GM23338 (cell line): ENCODE measurements at regions not wholly inside any gene's neighbourhood (a gene's known extent, or its start where the extent isn't known, plus 50 kb on each side); places are given as distances from the start of the nearest gene placed in this dataset.

ENCODE experiments used
- ATAC-seq: fragments of 200-7000 bp; cut with Tn5 transposase; 3 replicates; pipeline ENCODE4 v1.9.1; 2020
- DNase-seq: peaks from one replicate; pipeline ENCODE4 v3.0.0-alpha.2; 2015; ENCODE audit warnings: low spot score
- H2AFZ ChIP-seq: fragments of 200-600 bp; sonication (generic); 2 replicates; pipeline ENCODE4 v1.8.0; 2016; ENCODE audit warnings: antibody characterized with exemption, mild to moderate bottlenecking, moderate library complexity
- H3F3A ChIP-seq: fragments of 200-600 bp; sonication (generic); replicated peaks from 2 replicates; pipeline ENCODE4 v1.8.0; 2017; ENCODE audit warnings: antibody characterized with exemption, mixed run types, low read depth
- H3K27ac ChIP-seq: fragments of 200-600 bp; sonication (generic); 2 replicates; pipeline ENCODE4 v1.6.1; 2016; ENCODE audit warnings: low read depth
- H3K27me3 ChIP-seq: fragments of 200-600 bp; sonication (generic); 2 replicates; pipeline ENCODE4 v1.8.0; 2016; ENCODE audit warnings: mild to moderate bottlenecking, mixed run types, moderate library complexity; ENCODE audit not compliant: insufficient read depth
- H3K36me3 ChIP-seq: fragments of 200-600 bp; sonication (generic); 2 replicates; pipeline ENCODE4 v1.8.0; 2016; ENCODE audit warnings: mild to moderate bottlenecking; ENCODE audit not compliant: insufficient read depth
- H3K4me1 ChIP-seq: fragments of 200-600 bp; sonication (generic); 2 replicates; pipeline ENCODE4 v1.8.0; 2016; ENCODE audit warnings: mild to moderate bottlenecking, moderate library complexity; ENCODE audit not compliant: insufficient read depth
- H3K4me2 ChIP-seq: fragments of 200-600 bp; sonication (generic); 2 replicates; pipeline ENCODE4 v1.7.1; 2017; ENCODE audit warnings: mixed run types
- H3K4me3 ChIP-seq: fragments of 200-600 bp; sonication (generic); 2 replicates; pipeline ENCODE4 v1.6.1; 2016; ENCODE audit warnings: mixed run types
- H3K79me2 ChIP-seq: fragments of 200-600 bp; sonication (generic); replicated peaks from 2 replicates; pipeline ENCODE4 v1.8.0; 2017; ENCODE audit warnings: mild to moderate bottlenecking; ENCODE audit not compliant: insufficient read depth
- H3K9me2 ChIP-seq: fragments of 200-600 bp; sonication (generic); 2 replicates; pipeline ENCODE4 v1.8.0; 2017; ENCODE audit not compliant: insufficient read depth
- H4K20me1 ChIP-seq: fragments of 200-600 bp; sonication (generic); replicated peaks from 2 replicates; pipeline ENCODE4 v1.8.0; 2017; ENCODE audit warnings: mild to moderate bottlenecking; ENCODE audit not compliant: insufficient read depth
- H3K27ac Mint-ChIP-seq: 2 replicates; pipeline ENCODE4 v1.8.0; 2020; ENCODE audit warnings: inconsistent platforms, mild to moderate bottlenecking, moderate library complexity, mixed read lengths
- H3K27me3 Mint-ChIP-seq: 3 replicates; pipeline ENCODE4 v1.8.0; 2022; ENCODE audit warnings: low read depth, mild to moderate bottlenecking, moderate library complexity, mixed read lengths, inconsistent platforms; ENCODE audit not compliant: insufficient read depth, poor library complexity
- H3K36me3 Mint-ChIP-seq: 3 replicates; pipeline ENCODE4 v1.8.0; 2021; ENCODE audit warnings: low read depth, mild to moderate bottlenecking, inconsistent platforms, moderate library complexity, mixed read lengths
- H3K4me1 Mint-ChIP-seq: 3 replicates; pipeline ENCODE4 v1.8.0; 2020; ENCODE audit warnings: mild to moderate bottlenecking, inconsistent platforms, mixed read lengths
- H3K4me3 Mint-ChIP-seq: 3 replicates; pipeline ENCODE4 v1.8.0; 2021; ENCODE audit warnings: moderate library complexity, mild to moderate bottlenecking, inconsistent platforms, mixed read lengths
- H3K9me3 Mint-ChIP-seq: 3 replicates; pipeline ENCODE4 v1.8.0; 2020; ENCODE audit warnings: moderate library complexity, mild to moderate bottlenecking, inconsistent platforms, mixed read lengths
- CREB1 ChIP-seq: fragments of 250-450 bp; sonication (Bioruptor Pico); IDR thresholded peaks from 2 replicates; pipeline ENCODE4 v1.5.0; 2020; ENCODE audit warnings: low read depth, mild to moderate bottlenecking, moderate library complexity
- EZH2phosphoT487 ChIP-seq: fragments of 200-600 bp; sonication (generic); IDR thresholded peaks from one replicate; pipeline ENCODE4 v1.8.1; 2018; ENCODE audit warnings: antibody characterized with exemption; ENCODE audit not compliant: unreplicated experiment
- JUNB ChIP-seq: IDR thresholded peaks from one replicate; pipeline ENCODE4 v1.6.1; 2016; ENCODE audit warnings: antibody characterized with exemption; ENCODE audit not compliant: unreplicated experiment
- NANOG ChIP-seq: IDR thresholded peaks from 2 replicates; pipeline ENCODE4 v1.6.1; 2016; ENCODE audit warnings: antibody characterized with exemption, borderline replicate concordance
- POLR2AphosphoS5 ChIP-seq: IDR thresholded peaks from 2 replicates; pipeline ENCODE4 v1.6.1; 2016; ENCODE audit warnings: antibody characterized with exemption, low read depth
- STAT1 ChIP-seq: IDR thresholded peaks from one replicate; pipeline ENCODE4 v1.6.1; 2016; ENCODE audit warnings: antibody characterized with exemption; ENCODE audit not compliant: unreplicated experiment
- ZNF114 ChIP-seq: fragments of 250-450 bp; sonication (Bioruptor Pico); IDR thresholded peaks from 2 replicates; pipeline ENCODE4 v1.5.0; 2020; ENCODE audit warnings: mild to moderate bottlenecking, moderate library complexity
- ZNF331 ChIP-seq: fragments of 250-450 bp; sonication (Bioruptor Pico); IDR thresholded peaks from 2 replicates; pipeline ENCODE4 v1.5.0; 2020; ENCODE audit warnings: low read depth, mild to moderate bottlenecking, moderate library complexity
- TF ChIP-seq, protein P1 (sequence below), 2 experiments: fragments of 200-600 bp in 1 of 2; sonication (generic) in 1 of 2; conservative IDR thresholded peaks; 2 replicates each; pipeline versions ENCODE4 v1.5.1 to v1.6.1; 2016 to 2017; ENCODE audit warnings: antibody characterized with exemption in 2 of 2, low read depth in 2 of 2, mild to moderate bottlenecking in 2 of 2, moderate library complexity in 1 of 2
- TF ChIP-seq, protein P2 (sequence below): IDR thresholded peaks from one replicate; pipeline ENCODE4 v1.6.1; 2018; ENCODE audit warnings: antibody characterized with exemption; ENCODE audit not compliant: unreplicated experiment
- TF ChIP-seq, protein P3 (sequence below): IDR thresholded peaks from 2 replicates; pipeline ENCODE4 v1.6.1; 2016; ENCODE audit warnings: antibody characterized with exemption

DNA sequence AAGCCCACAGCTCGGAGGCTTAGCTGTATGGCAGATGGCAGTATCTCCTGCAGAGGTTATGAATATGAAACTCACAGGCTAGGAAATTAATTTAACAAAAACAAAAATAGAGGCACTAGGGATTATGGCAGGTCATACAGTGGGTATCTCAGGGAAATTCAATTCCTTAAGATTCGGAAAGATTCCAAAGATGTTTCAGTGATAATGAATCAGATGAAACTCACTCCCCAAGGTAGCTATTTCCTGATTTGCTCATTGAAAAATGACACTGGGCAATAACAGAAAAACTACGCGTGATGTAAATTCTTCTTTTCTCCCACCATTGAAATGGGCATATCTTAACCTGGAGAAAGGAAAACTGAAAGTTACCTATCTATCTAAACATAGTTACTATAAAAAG is 414.1 kb downstream of the STK39 start (continued):
- TF ChIP-seq, protein P1, sequence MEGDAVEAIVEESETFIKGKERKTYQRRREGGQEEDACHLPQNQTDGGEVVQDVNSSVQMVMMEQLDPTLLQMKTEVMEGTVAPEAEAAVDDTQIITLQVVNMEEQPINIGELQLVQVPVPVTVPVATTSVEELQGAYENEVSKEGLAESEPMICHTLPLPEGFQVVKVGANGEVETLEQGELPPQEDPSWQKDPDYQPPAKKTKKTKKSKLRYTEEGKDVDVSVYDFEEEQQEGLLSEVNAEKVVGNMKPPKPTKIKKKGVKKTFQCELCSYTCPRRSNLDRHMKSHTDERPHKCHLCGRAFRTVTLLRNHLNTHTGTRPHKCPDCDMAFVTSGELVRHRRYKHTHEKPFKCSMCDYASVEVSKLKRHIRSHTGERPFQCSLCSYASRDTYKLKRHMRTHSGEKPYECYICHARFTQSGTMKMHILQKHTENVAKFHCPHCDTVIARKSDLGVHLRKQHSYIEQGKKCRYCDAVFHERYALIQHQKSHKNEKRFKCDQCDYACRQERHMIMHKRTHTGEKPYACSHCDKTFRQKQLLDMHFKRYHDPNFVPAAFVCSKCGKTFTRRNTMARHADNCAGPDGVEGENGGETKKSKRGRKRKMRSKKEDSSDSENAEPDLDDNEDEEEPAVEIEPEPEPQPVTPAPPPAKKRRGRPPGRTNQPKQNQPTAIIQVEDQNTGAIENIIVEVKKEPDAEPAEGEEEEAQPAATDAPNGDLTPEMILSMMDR (conservative IDR thresholded peaks at IDR 0.05; ENCODE audit: low read depth in 2 of 2) = no peak
- TF ChIP-seq, protein P2, sequence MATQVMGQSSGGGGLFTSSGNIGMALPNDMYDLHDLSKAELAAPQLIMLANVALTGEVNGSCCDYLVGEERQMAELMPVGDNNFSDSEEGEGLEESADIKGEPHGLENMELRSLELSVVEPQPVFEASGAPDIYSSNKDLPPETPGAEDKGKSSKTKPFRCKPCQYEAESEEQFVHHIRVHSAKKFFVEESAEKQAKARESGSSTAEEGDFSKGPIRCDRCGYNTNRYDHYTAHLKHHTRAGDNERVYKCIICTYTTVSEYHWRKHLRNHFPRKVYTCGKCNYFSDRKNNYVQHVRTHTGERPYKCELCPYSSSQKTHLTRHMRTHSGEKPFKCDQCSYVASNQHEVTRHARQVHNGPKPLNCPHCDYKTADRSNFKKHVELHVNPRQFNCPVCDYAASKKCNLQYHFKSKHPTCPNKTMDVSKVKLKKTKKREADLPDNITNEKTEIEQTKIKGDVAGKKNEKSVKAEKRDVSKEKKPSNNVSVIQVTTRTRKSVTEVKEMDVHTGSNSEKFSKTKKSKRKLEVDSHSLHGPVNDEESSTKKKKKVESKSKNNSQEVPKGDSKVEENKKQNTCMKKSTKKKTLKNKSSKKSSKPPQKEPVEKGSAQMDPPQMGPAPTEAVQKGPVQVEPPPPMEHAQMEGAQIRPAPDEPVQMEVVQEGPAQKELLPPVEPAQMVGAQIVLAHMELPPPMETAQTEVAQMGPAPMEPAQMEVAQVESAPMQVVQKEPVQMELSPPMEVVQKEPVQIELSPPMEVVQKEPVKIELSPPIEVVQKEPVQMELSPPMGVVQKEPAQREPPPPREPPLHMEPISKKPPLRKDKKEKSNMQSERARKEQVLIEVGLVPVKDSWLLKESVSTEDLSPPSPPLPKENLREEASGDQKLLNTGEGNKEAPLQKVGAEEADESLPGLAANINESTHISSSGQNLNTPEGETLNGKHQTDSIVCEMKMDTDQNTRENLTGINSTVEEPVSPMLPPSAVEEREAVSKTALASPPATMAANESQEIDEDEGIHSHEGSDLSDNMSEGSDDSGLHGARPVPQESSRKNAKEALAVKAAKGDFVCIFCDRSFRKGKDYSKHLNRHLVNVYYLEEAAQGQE = no peak
- TF ChIP-seq EZH2phosphoT487 = no peak
- TF ChIP-seq POLR2AphosphoS5 = no peak
- TF ChIP-seq NANOG = no peak

DNA sequence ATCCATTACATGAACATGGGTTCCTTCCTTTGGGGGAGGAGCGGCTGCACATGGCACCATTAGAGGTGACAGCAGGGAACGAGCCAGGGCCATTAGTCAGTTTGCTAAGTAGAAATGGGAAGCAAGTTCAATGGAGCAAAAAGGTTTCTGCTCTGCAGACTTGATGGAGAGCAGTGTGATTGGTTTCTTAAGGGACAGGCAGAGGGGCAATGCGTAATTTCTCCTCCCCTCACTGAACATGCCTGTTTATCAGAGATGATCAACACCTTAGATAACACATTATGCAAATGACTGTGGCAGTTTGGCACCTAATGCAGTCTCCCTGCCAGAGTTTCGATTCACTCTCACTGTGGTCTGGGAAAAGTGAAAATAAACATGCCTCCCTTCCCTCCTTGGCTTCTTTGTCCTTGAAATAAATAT is 414.5 kb downstream of the STK39 start:
- no peak overlapping the region for H3K27ac Mint-ChIP-seq
- no peaks in the 10 kb centered on the region for H4K20me1 ChIP-seq
- no peak for TF ChIP-seq ZNF114
- no peak for TF ChIP-seq POLR2AphosphoS5
- no peak for TF ChIP-seq CREB1 (CRISPR knock-in tag)
- TF ChIP-seq, protein P2 = no peak
- TF ChIP-seq, protein P1 (conservative IDR thresholded peaks at IDR 0.05; ENCODE audit: low read depth in 2 of 2) = no peak
- TF ChIP-seq EZH2phosphoT487 = no peak
- no peak for TF ChIP-seq ZNF331 (CRISPR knock-in tag)
- no peak for TF ChIP-seq STAT1
- TF ChIP-seq, protein P3, sequence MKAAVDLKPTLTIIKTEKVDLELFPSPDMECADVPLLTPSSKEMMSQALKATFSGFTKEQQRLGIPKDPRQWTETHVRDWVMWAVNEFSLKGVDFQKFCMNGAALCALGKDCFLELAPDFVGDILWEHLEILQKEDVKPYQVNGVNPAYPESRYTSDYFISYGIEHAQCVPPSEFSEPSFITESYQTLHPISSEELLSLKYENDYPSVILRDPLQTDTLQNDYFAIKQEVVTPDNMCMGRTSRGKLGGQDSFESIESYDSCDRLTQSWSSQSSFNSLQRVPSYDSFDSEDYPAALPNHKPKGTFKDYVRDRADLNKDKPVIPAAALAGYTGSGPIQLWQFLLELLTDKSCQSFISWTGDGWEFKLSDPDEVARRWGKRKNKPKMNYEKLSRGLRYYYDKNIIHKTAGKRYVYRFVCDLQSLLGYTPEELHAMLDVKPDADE = no peak
- no peak for TF ChIP-seq JUNB

More for the DNA sequence above, 414.5 kb downstream of the STK39 start:
- Mint-ChIP-seq H3K27me3 (peaks cover 7% of the 10 kb centered on the region), H3K4me1 (peaks cover 8% of the 10 kb centered on the region), H3K4me3 (no peak overlapping the region), H3K36me3 (peaks cover 51% of the 10 kb centered on the region), H3K9me3 (peaks cover 29% of the 10 kb centered on the region)
- H3K27ac ChIP-seq = no peak overlapping the region
- H3F3A ChIP-seq = no peaks in the 10 kb centered on the region
- no peaks in the 10 kb centered on the region for H3K4me1 ChIP-seq
- DNase-seq (no peak), ATAC-seq (no peak)
- peaks cover 12% of the 10 kb centered on the region for H3K36me3 ChIP-seq
- H3K27me3 ChIP-seq = no peaks in the 10 kb centered on the region
- no peak overlapping the region for H3K4me3 ChIP-seq
- H2AFZ ChIP-seq = no peak overlapping the region
- no peak overlapping the region for H3K4me2 ChIP-seq
- no peaks in the 10 kb centered on the region for H3K79me2 ChIP-seq
- no peaks in the 10 kb centered on the region for H3K9me2 ChIP-seq
